Testis (tissue), 2 donors: ENCODE measurements at regions not wholly inside any gene's neighbourhood (a gene's known extent, or its start where the extent isn't known, plus 50 kb on each side); places are given as distances from the start of the nearest gene placed in this dataset.

Experiments used
- POLR2A ChIP-seq: fragments of 450-650 bp; IDR thresholded peaks from one replicate; pipeline ENCODE4 v1.6.1; 2017; ENCODE audit warnings: antibody characterized with exemption, mild to moderate bottlenecking, moderate library complexity
- TF ChIP-seq, protein P1 (sequence below), 3 experiments: fragments of 450-650 bp in 2 of 3; fragments of 200-600 bp in 1 of 3; sonication (generic) in 1 of 3; IDR thresholded peaks; one replicate each; pipeline ENCODE4 v1.5.1; 2016 to 2019; ENCODE audit warnings: antibody characterized with exemption in 3 of 3, mild to moderate bottlenecking in 2 of 3, moderate library complexity in 1 of 3

DNA sequence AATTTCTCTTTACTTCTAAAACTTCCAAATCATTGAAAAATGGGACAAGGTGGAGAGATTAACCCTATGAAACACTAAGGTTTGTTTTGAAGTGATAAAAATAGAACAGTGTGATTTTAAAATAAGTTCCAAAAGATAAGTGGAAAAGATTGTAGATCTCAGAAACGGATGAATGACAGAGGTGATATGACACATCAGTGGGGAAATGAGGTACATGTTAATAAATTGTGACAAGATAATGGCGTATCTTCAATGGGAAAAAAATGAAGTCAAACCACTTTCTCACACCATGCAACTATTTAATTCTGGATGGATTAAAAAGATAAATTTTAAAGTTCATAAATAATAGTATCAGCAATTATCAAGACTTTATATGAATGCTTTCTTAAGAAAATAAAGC, 159.7 kb upstream of the VWC2 start:
- TF ChIP-seq, protein P1, sequence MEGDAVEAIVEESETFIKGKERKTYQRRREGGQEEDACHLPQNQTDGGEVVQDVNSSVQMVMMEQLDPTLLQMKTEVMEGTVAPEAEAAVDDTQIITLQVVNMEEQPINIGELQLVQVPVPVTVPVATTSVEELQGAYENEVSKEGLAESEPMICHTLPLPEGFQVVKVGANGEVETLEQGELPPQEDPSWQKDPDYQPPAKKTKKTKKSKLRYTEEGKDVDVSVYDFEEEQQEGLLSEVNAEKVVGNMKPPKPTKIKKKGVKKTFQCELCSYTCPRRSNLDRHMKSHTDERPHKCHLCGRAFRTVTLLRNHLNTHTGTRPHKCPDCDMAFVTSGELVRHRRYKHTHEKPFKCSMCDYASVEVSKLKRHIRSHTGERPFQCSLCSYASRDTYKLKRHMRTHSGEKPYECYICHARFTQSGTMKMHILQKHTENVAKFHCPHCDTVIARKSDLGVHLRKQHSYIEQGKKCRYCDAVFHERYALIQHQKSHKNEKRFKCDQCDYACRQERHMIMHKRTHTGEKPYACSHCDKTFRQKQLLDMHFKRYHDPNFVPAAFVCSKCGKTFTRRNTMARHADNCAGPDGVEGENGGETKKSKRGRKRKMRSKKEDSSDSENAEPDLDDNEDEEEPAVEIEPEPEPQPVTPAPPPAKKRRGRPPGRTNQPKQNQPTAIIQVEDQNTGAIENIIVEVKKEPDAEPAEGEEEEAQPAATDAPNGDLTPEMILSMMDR (IDR thresholded peaks at IDR 0.05) = no peak
- no peak for TF ChIP-seq POLR2A
